Upper lobe of left lung (tissue), 6 donors: ENCODE measurements at regions not wholly inside any gene's neighbourhood (a gene's known extent, or its start where the extent isn't known, plus 50 kb on each side); places are given as distances from the start of the nearest gene placed in this dataset.

Experiments
- ATAC-seq, 2 donors: fragments of 200-7000 bp; cut with Tn5 transposase; one replicate each; pipeline ENCODE4 v1.9.1; 2022; ENCODE audit warnings: mild to moderate bottlenecking in 2 of 2, moderate library complexity in 2 of 2; ENCODE audit not compliant: low FRiP score in 2 of 2
- DNase-seq, 2 donors: peaks; one replicate each; pipeline ENCODE4 v3.0.0-alpha.2; 2019 to 2020
- H3K27ac ChIP-seq, 4 donors: fragments of 200-600 bp; sonication (generic); one replicate each; pipeline ENCODE4 v1.5.1; 2016 to 2019
- H3K27me3 ChIP-seq, 4 donors: fragments of 200-600 bp; sonication (generic); one replicate each; pipeline ENCODE4 v1.5.1; 2017 to 2019
- H3K36me3 ChIP-seq, 4 donors: fragments of 200-600 bp; sonication (generic); one replicate each; pipeline ENCODE4 v1.5.1; 2016 to 2019
- H3K4me1 ChIP-seq, 4 donors: fragments of 200-600 bp; sonication (generic); one replicate each; pipeline ENCODE4 v1.5.1; 2018 to 2019
- H3K4me3 ChIP-seq, 4 donors: fragments of 200-600 bp; sonication (generic); one replicate each; pipeline ENCODE4 v1.5.1; 2017 to 2019; ENCODE audit warnings: mild to moderate bottlenecking in 2 of 4, moderate library complexity in 1 of 4
- H3K9me3 ChIP-seq, 4 donors: fragments of 200-600 bp; sonication (generic); one replicate each; pipeline ENCODE4 v1.5.1; 2018 to 2019
- CTCF ChIP-seq, 6 experiments: fragments of 450-650 bp in 4 of 6; fragments of 200-600 bp in 2 of 6; sonication (generic) in 2 of 6; IDR thresholded peaks; one replicate each; pipeline ENCODE4 v1.5.1; 2016 to 2019; ENCODE audit warnings: antibody characterized with exemption in 6 of 6
- EP300 ChIP-seq, 4 donors: sonication (generic); formaldehyde crosslinking; IDR thresholded peaks; one replicate each; pipeline ENCODE4 v1.5.1; 2017; ENCODE audit warnings: antibody characterized with exemption in 4 of 4, control low read depth in 2 of 4
- POLR2A ChIP-seq, 4 donors: fragments of 450-650 bp; IDR thresholded peaks; one replicate each; pipeline ENCODE4 v1.5.1; 2016 to 2017; ENCODE audit warnings: antibody characterized with exemption in 4 of 4, mild to moderate bottlenecking in 2 of 4
- POLR2AphosphoS5 ChIP-seq, 2 donors: sonication (generic); formaldehyde crosslinking; IDR thresholded peaks; one replicate each; pipeline ENCODE4 v1.5.1; 2017; ENCODE audit warnings: antibody characterized with exemption in 2 of 2
- WGBS, 2 donors: methylation state at CpG; one replicate each; pipeline ENCODE4 v1.1.5; 2017 to 2018; 5-methylcytosine and 5-hydroxymethylcytosine counted together
- donor health status: DM: no; HTN: no; CAD: no; lungs with moderate emphysema.
- donor health status: DM: no; HTN: yes; CAD: no; lungs with severe emphysema.

- DNase-seq (no peak), ATAC-seq (no peak)
- Histone ChIP-seq H3K27me3 (no peaks in the 10 kb centered on the region), H3K27ac (no peak overlapping the region), H3K36me3 (no peaks in the 10 kb centered on the region), H3K9me3 (no peaks in the 10 kb centered on the region), H3K4me3 (no peak overlapping the region), H3K4me1 (no peaks in the 10 kb centered on the region)
- 69 to 78% methylated on average over 3 of the region's 3 CpGs for WGBS, 2 donors
- TF ChIP-seq POLR2AphosphoS5 (IDR thresholded peaks at IDR 0.05): no peak
- TF ChIP-seq CTCF (IDR thresholded peaks at IDR 0.05): no peak
- no peak for TF ChIP-seq POLR2A (IDR thresholded peaks at IDR 0.05)
- TF ChIP-seq EP300 (IDR thresholded peaks at IDR 0.05): no peak
Observed at GRCh38 chr2:129775952-129776653, 203.4 kb upstream of the RAB6C start.

- WGBS, 2 donors: 78 to 80% methylated on average over 2 of the region's 2 CpGs
Observed at GRCh38 chr2:129777146-129777545, 202.3 kb upstream of the RAB6C start.

GRCh38 chr2:129777762-129778583 lies 201.5 kb upstream of the RAB6C start:
- Histone ChIP-seq H3K9me3 (no peaks in the 10 kb centered on the region), H3K27me3 (no peaks in the 10 kb centered on the region), H3K4me3 (no peak overlapping the region), H3K36me3 (no peaks in the 10 kb centered on the region), H3K4me1 (no peaks in the 10 kb centered on the region), H3K27ac (no peak overlapping the region)
- DNase-seq (peak in 1 of 2 donors; percentile 32), ATAC-seq (no peak)
- 78 to 81% methylated on average over 9 of the region's 9 CpGs for whole genome bisulfite sequencing, 2 donors
- TF ChIP-seq CTCF (IDR thresholded peaks at IDR 0.05): no peak
- no peak for TF ChIP-seq POLR2A (IDR thresholded peaks at IDR 0.05)
- TF ChIP-seq POLR2AphosphoS5 (IDR thresholded peaks at IDR 0.05): no peak
- no peak for TF ChIP-seq EP300 (IDR thresholded peaks at IDR 0.05)

More at GRCh38 chr2:129777146-129777545, 202.3 kb upstream of the RAB6C start:
- DNase-seq (no peak), ATAC-seq (no peak)
- no peak overlapping the region for H3K4me3 ChIP-seq
- H3K9me3 ChIP-seq: no peaks in the 10 kb centered on the region
- TF ChIP-seq EP300 (IDR thresholded peaks at IDR 0.05) (no peak), POLR2A (IDR thresholded peaks at IDR 0.05) (no peak), CTCF (IDR thresholded peaks at IDR 0.05) (no peak), POLR2AphosphoS5 (IDR thresholded peaks at IDR 0.05) (no peak)
- H3K36me3 ChIP-seq: no peaks in the 10 kb centered on the region
- no peaks in the 10 kb centered on the region for H3K27me3 ChIP-seq
- no peaks in the 10 kb centered on the region for H3K4me1 ChIP-seq
- no peak overlapping the region for H3K27ac ChIP-seq

- no peaks in the 10 kb centered on the region for H3K27me3 ChIP-seq
- no peak overlapping the region for H3K4me3 ChIP-seq
- TF ChIP-seq POLR2A (IDR thresholded peaks at IDR 0.05) (no peak), EP300 (IDR thresholded peaks at IDR 0.05) (no peak), CTCF (IDR thresholded peaks at IDR 0.05) (no peak), POLR2AphosphoS5 (IDR thresholded peaks at IDR 0.05) (no peak)
- DNase-seq: peak in 1 of 2 donors; percentile 25
- ATAC-seq: no peak
- H3K27ac ChIP-seq: no peak overlapping the region
- no peaks in the 10 kb centered on the region for H3K9me3 ChIP-seq
- H3K36me3 ChIP-seq: no peaks in the 10 kb centered on the region
- no peaks in the 10 kb centered on the region for H3K4me1 ChIP-seq
- 78 to 86% methylated on average over 8 of the region's 8 CpGs for WGBS, 2 donors
Observed at GRCh38 chr2:129778584-129778877, 200.9 kb upstream of the RAB6C start.
